ENCODE measurements at regions not wholly inside any gene's neighbourhood (a gene's known extent, or its start where the extent isn't known, plus 50 kb on each side); places are given as distances from the start of the nearest gene placed in this dataset.

- no peaks in the 10 kb centered on the region for H3K9me3 Mint-ChIP-seq
- POLR2A ChIA-PET, result interaction anchor here (0.6 kb wide), 1 partner anchor 473 kb away, joined by 3 read pairs; no protein-coding TSS in a partner anchor
- no peak for ATAC-seq
- TF ChIP-seq MLX (CRISPR knock-in tag; IDR thresholded peaks at IDR 0.05), result no peak
- no peak for TF ChIP-seq ZNF219 (CRISPR knock-in tag; IDR thresholded peaks at IDR 0.05; ENCODE audit: borderline replicate concordance)
- H3K36me3 Mint-ChIP-seq, result no peaks in the 10 kb centered on the region
- CTCF ChIA-PET, result no interaction called here
- H3K4me3 Mint-ChIP-seq, result no peak overlapping the region
- H3K27ac Mint-ChIP-seq, result no peak overlapping the region
- H3K4me1 Mint-ChIP-seq, result peaks cover 21% of the 10 kb centered on the region
- peaks cover 68% of the 10 kb centered on the region for H3K27me3 Mint-ChIP-seq (ENCODE audit: low read depth)
- DNase-seq (ENCODE audit: low spot score), result no peak
These were observed 413.9 kb upstream of the NR2F2 start for GRCh38 chr15:95916568-95916967.

- DNase-seq (ENCODE audit: low spot score) (no peak), ATAC-seq (no peak)
- ChIA-PET POLR2A (no interaction called here), CTCF (no interaction called here)
- no peak overlapping the region for H3K4me3 Mint-ChIP-seq
- H3K27me3 Mint-ChIP-seq (ENCODE audit: low read depth), result peaks cover 54% of the 10 kb centered on the region
- peaks cover 10% of the 10 kb centered on the region for H3K4me1 Mint-ChIP-seq
- no peak overlapping the region for H3K27ac Mint-ChIP-seq
- TF ChIP-seq TEAD1 (CRISPR knock-in tag; IDR thresholded peaks at IDR 0.05) (no peak), TP53 (CRISPR knock-in tag; IDR thresholded peaks at IDR 0.05) (no peak), ATF6 (CRISPR knock-in tag; IDR thresholded peaks at IDR 0.05) (no peak), MXD4 (CRISPR knock-in tag; IDR thresholded peaks at IDR 0.05; ENCODE audit: borderline replicate concordance) (no peak), SMAD4 (CRISPR knock-in tag; IDR thresholded peaks at IDR 0.05) (no peak), MLX (CRISPR knock-in tag; IDR thresholded peaks at IDR 0.05) (no peak), FOXP4 (CRISPR knock-in tag; IDR thresholded peaks at IDR 0.05) (no peak), ZBTB21 (CRISPR knock-in tag; IDR thresholded peaks at IDR 0.05; ENCODE audit: borderline replicate concordance) (no peak), PREB (CRISPR knock-in tag; IDR thresholded peaks at IDR 0.05; ENCODE audit: borderline replicate concordance) (no peak), FOXJ3 (CRISPR knock-in tag; IDR thresholded peaks at IDR 0.05; ENCODE audit: borderline replicate concordance) (no peak), USF1 (CRISPR knock-in tag; IDR thresholded peaks at IDR 0.05) (no peak), ZNF396 (CRISPR knock-in tag; IDR thresholded peaks at IDR 0.05; ENCODE audit: borderline replicate concordance) (no peak)
- TF ChIP-seq, protein P1, sequence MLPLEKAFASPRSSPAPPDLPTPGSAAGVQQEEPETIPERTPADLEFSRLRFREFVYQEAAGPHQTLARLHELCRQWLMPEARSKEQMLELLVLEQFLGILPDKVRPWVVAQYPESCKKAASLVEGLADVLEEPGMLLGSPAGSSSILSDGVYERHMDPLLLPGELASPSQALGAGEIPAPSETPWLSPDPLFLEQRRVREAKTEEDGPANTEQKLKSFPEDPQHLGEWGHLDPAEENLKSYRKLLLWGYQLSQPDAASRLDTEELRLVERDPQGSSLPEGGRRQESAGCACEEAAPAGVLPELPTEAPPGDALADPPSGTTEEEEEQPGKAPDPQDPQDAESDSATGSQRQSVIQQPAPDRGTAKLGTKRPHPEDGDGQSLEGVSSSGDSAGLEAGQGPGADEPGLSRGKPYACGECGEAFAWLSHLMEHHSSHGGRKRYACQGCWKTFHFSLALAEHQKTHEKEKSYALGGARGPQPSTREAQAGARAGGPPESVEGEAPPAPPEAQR (CRISPR knock-in tag; IDR thresholded peaks at IDR 0.05), result no peak
- no peaks in the 10 kb centered on the region for H3K9me3 Mint-ChIP-seq
- no peaks in the 10 kb centered on the region for H3K36me3 Mint-ChIP-seq
These were observed 412.0 kb upstream of the NR2F2 start for GRCh38 chr15:95918525-95918924.
